A549 (cell line): ENCODE measurements at regions not wholly inside any gene's neighbourhood (a gene's known extent, or its start where the extent isn't known, plus 50 kb on each side); places are given as distances from the start of the nearest gene placed in this dataset.

ENCODE experiments used
- ATAC-seq, 2 experiments: fragments of 200-7000 bp in 1 of 2; fragments of >200 bp in 1 of 2; cut with Nextera tagmentation in 1 of 2; cut with Tn5 transposase in 1 of 2; 3 replicates each; pipeline versions ENCODE4 v1.8.0 to v1.9.1; 2018 to 2020; ENCODE audit warnings: mild to moderate bottlenecking in 1 of 2, moderate library complexity in 1 of 2
- CTCF ChIA-PET: fragments of 300-600 bp; sonication (Branson Sonifier 250); formaldehyde crosslinking; extraction: SDS; loops from one replicate; lab custom pipeline; 2021; ENCODE audit warnings: antibody characterized with exemption, inconsistent platforms; lab: Yijun Ruan, JAX
- POLR2A ChIA-PET: fragments of 350-600 bp; formaldehyde crosslinking; extraction: SDS; loops from one replicate; lab custom pipeline; 2021; ENCODE audit warnings: antibody characterized with exemption, inconsistent platforms; lab: Yijun Ruan, JAX
- DNase-seq, 2 experiments: peaks; one replicate each; pipeline versions ENCODE4 v3.0.0 to v3.0.0-alpha.2; 2011 to 2016; ENCODE audit warnings: low read depth in 1 of 2, low spot score in 1 of 2
- FAIRE-seq: peaks from 2 replicates; lab custom pipeline; 2011; peaks lifted over from hg19 to GRCh38; lab: Jason Lieb, UNC
- H3K27ac ChIP-seq, 2 experiments: fragments of >200 bp; sonication (Bioruptor Twin); formaldehyde crosslinking; 3 replicates each; pipeline ENCODE4 v1.5.1; 2016 to 2017
- H3K4me1 ChIP-seq: fragments of >200 bp; sonication (Bioruptor Twin); formaldehyde crosslinking; 3 replicates; pipeline ENCODE4 v1.6.1; 2016
- H3K4me2 ChIP-seq: fragments of >200 bp; sonication (Bioruptor Twin); formaldehyde crosslinking; 3 replicates; pipeline ENCODE4 v1.6.1; 2016
- H3K4me3 ChIP-seq: fragments of >200 bp; sonication (Bioruptor Twin); formaldehyde crosslinking; 3 replicates; pipeline ENCODE4 v1.5.1; 2016
- H3K9me3 ChIP-seq: fragments of >200 bp; sonication (Bioruptor Twin); formaldehyde crosslinking; 3 replicates; pipeline ENCODE4 v1.6.1; 2016
- CBX8 ChIP-seq: fragments of 200-600 bp; sonication (generic); IDR thresholded peaks from 2 replicates; pipeline ENCODE4 v1.6.1; 2016
- CHD2 ChIP-seq: fragments of 150-350 bp; IDR thresholded peaks from 2 replicates; pipeline ENCODE4 v1.6.1; 2014; ENCODE audit warnings: low read length; ENCODE audit not compliant: partially characterized antibody
- EHF ChIP-seq: fragments of 250-450 bp; sonication (Bioruptor Pico); IDR thresholded peaks from 2 replicates; pipeline ENCODE4 v1.5.0; 2020; ENCODE audit warnings: mild to moderate bottlenecking
- ESRRA ChIP-seq: fragments of 150-350 bp; IDR thresholded peaks from 2 replicates; pipeline ENCODE4 v1.6.1; 2014; ENCODE audit warnings: mild to moderate bottlenecking, low read length, borderline replicate concordance
- FOSB ChIP-seq: fragments of 250-450 bp; sonication (Bioruptor Pico); IDR thresholded peaks from 2 replicates; pipeline ENCODE4 v1.5.0; 2020; ENCODE audit warnings: mild to moderate bottlenecking, moderate library complexity
- FOXS1 ChIP-seq: fragments of 250-450 bp; sonication (Bioruptor Pico); IDR thresholded peaks from 2 replicates; pipeline ENCODE4 v1.5.0; 2020; ENCODE audit warnings: mild to moderate bottlenecking, moderate library complexity
- GATA3 ChIP-seq: IDR thresholded peaks from 2 replicates; pipeline ENCODE4 v1.6.1; 2012; ENCODE audit warnings: borderline replicate concordance
- HDAC2 ChIP-seq: fragments of 200-600 bp; sonication (generic); IDR thresholded peaks from 2 replicates; pipeline ENCODE4 v1.6.1; 2016
- HEYL ChIP-seq: fragments of 250-450 bp; sonication (Bioruptor Pico); IDR thresholded peaks from 2 replicates; pipeline ENCODE4 v1.8.0; 2021; ENCODE audit warnings: mild to moderate bottlenecking, moderate library complexity
- HOXA7 ChIP-seq: fragments of 250-450 bp; sonication (Bioruptor Pico); IDR thresholded peaks from 2 replicates; pipeline ENCODE4 v1.5.0; 2020; ENCODE audit warnings: mild to moderate bottlenecking, moderate library complexity
- HOXB13 ChIP-seq: fragments of 250-450 bp; sonication (Bioruptor Pico); IDR thresholded peaks from 2 replicates; pipeline ENCODE4 v1.5.0; 2020; ENCODE audit warnings: low read depth, mild to moderate bottlenecking, moderate library complexity
- HOXB5 ChIP-seq: fragments of 250-450 bp; sonication (Bioruptor Pico); IDR thresholded peaks from 2 replicates; pipeline ENCODE4 v1.5.0; 2020; ENCODE audit warnings: mild to moderate bottlenecking, moderate library complexity
- KDM5A ChIP-seq: fragments of 200-600 bp; sonication (generic); IDR thresholded peaks from 2 replicates; pipeline ENCODE4 v1.6.1; 2016; ENCODE audit warnings: antibody characterized with exemption, mild to moderate bottlenecking
- MAFK ChIP-seq: fragments of 450-650 bp; IDR thresholded peaks from 2 replicates; pipeline ENCODE4 v1.6.1; 2014; ENCODE audit not compliant: partially characterized antibody
- NFE2L2 ChIP-seq: fragments of 150-350 bp; conservative IDR thresholded peaks from 2 replicates; pipeline ENCODE4 v1.6.1; 2014; ENCODE audit warnings: low read length
- NR3C1 ChIP-seq: fragments of >200 bp; sonication (Bioruptor Twin); formaldehyde crosslinking; IDR thresholded peaks from 3 replicates; pipeline ENCODE4 v1.6.1; 2017
- POLR2A ChIP-seq: IDR thresholded peaks from 2 replicates; pipeline ENCODE4 v1.6.1; 2012; ENCODE audit warnings: mild to moderate bottlenecking, low read length
- RAD21 ChIP-seq, 2 experiments: fragments of >200 bp in 1 of 2; sonication (Bioruptor Twin) in 1 of 2; formaldehyde crosslinking in 1 of 2; IDR thresholded peaks in 1 of 2; conservative IDR thresholded peaks in 1 of 2; 2 replicates in 1 of 2; 3 replicates in 1 of 2; pipeline ENCODE4 v1.6.1; 2012 to 2018; ENCODE audit warnings: inconsistent platforms in 1 of 2
- RARB ChIP-seq: fragments of 250-450 bp; sonication (Bioruptor Pico); IDR thresholded peaks from 2 replicates; pipeline ENCODE4 v1.8.0; 2021; ENCODE audit warnings: mild to moderate bottlenecking, moderate library complexity
- RCOR1 ChIP-seq: fragments of 150-350 bp; IDR thresholded peaks from 2 replicates; pipeline ENCODE4 v1.6.1; 2014; ENCODE audit warnings: antibody characterized with exemption, low read length, low read depth
- RFX5 ChIP-seq: fragments of 450-650 bp; IDR thresholded peaks from 2 replicates; pipeline ENCODE4 v1.7.1; 2014; ENCODE audit warnings: antibody characterized with exemption, mild to moderate bottlenecking, moderate library complexity
- SREBF2 ChIP-seq: fragments of 450-650 bp; IDR thresholded peaks from 2 replicates; pipeline ENCODE4 v1.6.1; 2014; ENCODE audit warnings: mild to moderate bottlenecking, moderate library complexity
- TFCP2L1 ChIP-seq: fragments of 250-450 bp; sonication (Bioruptor Pico); IDR thresholded peaks from 2 replicates; pipeline ENCODE4 v1.5.0; 2021; ENCODE audit warnings: mild to moderate bottlenecking
- TP53 ChIP-seq: fragments of 250-450 bp; sonication (Bioruptor Pico); IDR thresholded peaks from 2 replicates; pipeline ENCODE4 v1.5.0; 2021; ENCODE audit warnings: mild to moderate bottlenecking, moderate library complexity
- WGBS: methylation state at CpG from one replicate; pipeline ENCODE4 v1.1.6; 2017; ENCODE audit errors: missing lambda C conversion rate; 5-methylcytosine and 5-hydroxymethylcytosine counted together
- TF ChIP-seq, protein P1 (sequence below): IDR thresholded peaks from 2 replicates; pipeline ENCODE4 v1.6.1; 2012
- TF ChIP-seq, protein P2 (sequence below): IDR thresholded peaks from 2 replicates; pipeline ENCODE4 v1.6.1; 2012; ENCODE audit warnings: low read depth, borderline replicate concordance
- TF ChIP-seq, protein P3 (sequence below): fragments of 250-450 bp; sonication (Bioruptor Pico); IDR thresholded peaks from 2 replicates; pipeline ENCODE4 v1.5.0; 2021; ENCODE audit warnings: mild to moderate bottlenecking, moderate library complexity, borderline replicate concordance
- TF ChIP-seq, protein P4 (sequence below): fragments of 450-650 bp; IDR thresholded peaks from 2 replicates; pipeline ENCODE4 v1.6.1; 2014; ENCODE audit warnings: antibody characterized with exemption

DNA sequence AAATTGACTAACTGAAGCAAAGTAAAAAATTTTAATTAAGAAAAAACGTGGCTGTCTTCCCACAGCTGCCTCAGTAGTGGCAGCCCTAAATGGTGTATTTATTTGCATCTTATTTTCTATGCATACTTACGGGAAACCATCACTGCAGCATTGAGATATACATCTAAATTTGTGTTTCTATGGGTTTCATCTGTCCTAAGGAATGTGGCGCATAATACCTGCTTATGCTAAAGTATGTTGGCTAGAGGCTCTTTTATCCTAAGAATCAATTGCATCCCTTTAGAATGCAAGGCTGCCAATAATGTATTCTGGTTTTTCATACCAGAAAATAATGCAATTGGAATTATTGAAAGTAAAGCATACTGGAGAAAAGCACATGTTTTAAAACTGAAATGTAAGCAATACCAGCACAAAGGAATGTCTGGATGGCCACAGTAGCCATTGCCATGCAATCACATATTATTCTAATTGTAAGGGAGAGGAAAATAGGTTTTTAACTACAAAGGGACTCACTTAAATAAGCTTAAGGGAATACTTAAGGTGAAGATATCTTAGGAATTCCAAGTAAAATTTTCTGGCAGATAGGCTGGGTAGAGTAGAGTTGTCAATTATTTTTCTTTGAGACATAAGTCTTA lies 834.5 kb upstream of the NECTIN3 start:
- ChIA-PET CTCF (no interaction called here), POLR2A (no interaction called here)
- FAIRE-seq (no peak), DNase-seq (no peak), ATAC-seq (no peak)
- WGBS = 53% methylated on average over 3 of the region's 3 CpGs
- Histone ChIP-seq H3K27ac (no peak overlapping the region), H3K4me3 (no peak overlapping the region), H3K4me1 (no peaks in the 10 kb centered on the region), H3K9me3 (no peaks in the 10 kb centered on the region), H3K4me2 (no peak overlapping the region)
- no peak for TF ChIP-seq RFX5
- no peak for TF ChIP-seq RCOR1
- no peak for TF ChIP-seq HEYL (CRISPR knock-in tag)
- no peak for TF ChIP-seq CHD2
- TF ChIP-seq, protein P1, sequence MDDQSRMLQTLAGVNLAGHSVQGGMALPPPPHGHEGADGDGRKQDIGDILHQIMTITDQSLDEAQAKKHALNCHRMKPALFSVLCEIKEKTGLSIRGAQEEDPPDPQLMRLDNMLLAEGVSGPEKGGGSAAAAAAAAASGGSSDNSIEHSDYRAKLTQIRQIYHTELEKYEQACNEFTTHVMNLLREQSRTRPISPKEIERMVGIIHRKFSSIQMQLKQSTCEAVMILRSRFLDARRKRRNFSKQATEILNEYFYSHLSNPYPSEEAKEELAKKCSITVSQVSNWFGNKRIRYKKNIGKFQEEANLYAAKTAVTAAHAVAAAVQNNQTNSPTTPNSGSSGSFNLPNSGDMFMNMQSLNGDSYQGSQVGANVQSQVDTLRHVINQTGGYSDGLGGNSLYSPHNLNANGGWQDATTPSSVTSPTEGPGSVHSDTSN = no peak
- TF ChIP-seq EHF (CRISPR knock-in tag) = no peak
- TF ChIP-seq POLR2A = no peak
- TF ChIP-seq, protein P2, sequence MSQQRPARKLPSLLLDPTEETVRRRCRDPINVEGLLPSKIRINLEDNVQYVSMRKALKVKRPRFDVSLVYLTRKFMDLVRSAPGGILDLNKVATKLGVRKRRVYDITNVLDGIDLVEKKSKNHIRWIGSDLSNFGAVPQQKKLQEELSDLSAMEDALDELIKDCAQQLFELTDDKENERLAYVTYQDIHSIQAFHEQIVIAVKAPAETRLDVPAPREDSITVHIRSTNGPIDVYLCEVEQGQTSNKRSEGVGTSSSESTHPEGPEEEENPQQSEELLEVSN = no peak
- no peak for TF ChIP-seq SREBF2
- no peak for TF ChIP-seq CBX8

DNA sequence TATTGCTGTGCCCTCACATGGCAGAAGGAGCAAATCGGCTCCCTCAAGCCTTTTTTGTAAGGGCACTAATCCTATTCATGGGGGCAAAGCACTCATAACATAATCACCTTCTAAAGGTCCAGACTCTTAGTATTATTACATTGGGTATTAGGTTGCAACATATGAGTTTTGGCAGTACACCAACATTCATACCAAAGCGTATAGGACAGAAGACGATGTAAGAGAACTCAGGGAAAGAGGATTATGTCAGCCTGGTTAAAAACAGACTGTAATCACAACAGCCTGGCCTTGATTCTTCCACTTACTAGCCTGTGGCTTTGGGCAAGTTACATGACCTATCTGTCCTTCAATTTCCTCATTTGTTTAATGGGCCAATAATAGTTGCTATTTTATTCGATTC lies 828.5 kb upstream of the NECTIN3 start:
- 82% methylated on average over 4 of the region's 4 CpGs for WGBS
- no peaks in the 10 kb centered on the region for H3K4me1 ChIP-seq
- no peak for ATAC-seq
- ChIA-PET CTCF (no interaction called here), POLR2A (no interaction called here)
- H3K4me3 ChIP-seq = no peak overlapping the region
- H3K4me2 ChIP-seq = no peak overlapping the region
- no peak for FAIRE-seq
- H3K27ac ChIP-seq = no peak overlapping the region
- H3K9me3 ChIP-seq = no peaks in the 10 kb centered on the region
- TF ChIP-seq HOXB13 (CRISPR knock-in tag) (no peak), RCOR1 (no peak), GATA3 (no peak)
- TF ChIP-seq, all 56 proteins: peak for 0
- DNase-seq = no peak

DNA sequence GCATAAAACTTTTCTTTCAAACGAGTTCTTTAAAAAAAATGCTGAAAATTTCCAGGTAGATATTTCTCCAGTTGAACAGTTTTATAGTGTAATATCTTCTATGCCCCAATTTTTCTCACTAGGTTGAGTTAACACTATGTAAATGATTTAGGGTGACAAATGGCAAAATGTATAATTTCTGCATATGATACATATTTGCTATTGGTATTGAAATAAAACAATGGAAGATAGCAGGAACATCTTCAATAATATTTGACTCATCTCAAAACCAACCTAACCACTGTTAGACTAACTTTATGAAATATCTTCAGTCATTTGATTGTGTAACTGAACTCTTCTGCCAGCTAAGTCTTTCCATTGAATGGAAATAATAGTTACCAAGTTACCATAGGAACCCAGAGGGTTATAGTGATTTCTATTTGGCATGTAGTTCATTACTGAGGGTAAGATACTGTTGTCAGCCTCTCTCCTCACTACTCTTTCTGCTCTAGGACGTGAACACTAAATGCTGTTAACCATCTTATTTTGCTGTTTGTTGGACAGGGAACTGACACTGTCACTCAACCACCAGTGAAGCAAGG lies 824.7 kb upstream of the NECTIN3 start:
- H3K4me3 ChIP-seq = no peak overlapping the region
- ChIA-PET POLR2A (no interaction called here), CTCF (no interaction called here)
- H3K4me1 ChIP-seq = no peaks in the 10 kb centered on the region
- ATAC-seq (no peak), DNase-seq (no peak)
- no peaks in the 10 kb centered on the region for H3K9me3 ChIP-seq
- no peak overlapping the region for H3K27ac ChIP-seq
- TF ChIP-seq HOXB5 (CRISPR knock-in tag) = no peak
- no peak for TF ChIP-seq RCOR1
- no peak for TF ChIP-seq MAFK
- TF ChIP-seq NFE2L2 = no peak
- no peak for TF ChIP-seq NR3C1
- no peak for TF ChIP-seq FOXS1
- TF ChIP-seq, all 56 proteins: peak for 0
- 9% methylated on average over 2 of the region's 2 CpGs for WGBS
- FAIRE-seq = no peak
- no peak overlapping the region for H3K4me2 ChIP-seq

DNA sequence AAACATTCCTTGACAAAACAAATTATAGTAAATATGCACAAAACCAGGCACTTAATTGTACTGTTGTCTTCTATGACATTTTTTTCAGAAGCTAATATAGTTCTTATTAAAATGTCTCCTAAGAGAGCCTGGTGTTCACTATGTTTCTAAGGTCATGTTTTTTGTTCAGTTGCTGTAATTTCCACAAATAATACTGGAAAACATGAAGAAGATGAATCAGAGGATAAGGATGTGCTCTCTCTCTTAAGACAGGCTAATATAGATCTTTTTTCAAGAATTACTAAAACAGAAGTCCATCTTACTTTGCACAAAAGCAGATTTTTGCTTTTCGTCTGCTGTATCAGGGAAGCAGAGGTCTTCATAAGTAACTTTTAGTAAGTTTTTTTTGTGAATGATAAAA lies 823.0 kb upstream of the NECTIN3 start:
- H3K9me3 ChIP-seq = no peaks in the 10 kb centered on the region
- CTCF ChIA-PET = interaction anchor here (1.0 kb wide), 1 partner anchor 832 kb away, joined by 5 read pairs; no protein-coding TSS in a partner anchor
- no peaks in the 10 kb centered on the region for H3K4me1 ChIP-seq
- FAIRE-seq (no peak), ATAC-seq (no peak), DNase-seq (no peak)
- no peak overlapping the region for H3K4me3 ChIP-seq
- WGBS = 83% methylated on average over 1 of the region's 1 CpG
- POLR2A ChIA-PET = no interaction called here
- H3K27ac ChIP-seq = no peak overlapping the region
- H3K4me2 ChIP-seq = no peak overlapping the region
- TF ChIP-seq KDM5A (no peak), ESRRA (no peak), POLR2A (no peak), TFCP2L1 (CRISPR knock-in tag) (no peak), HOXB13 (CRISPR knock-in tag) (no peak), RARB (CRISPR knock-in tag) (no peak), TP53 (no peak), HDAC2 (no peak), FOSB (CRISPR knock-in tag) (no peak), RCOR1 (no peak), HOXA7 (no peak), RAD21 (conservative IDR thresholded peaks at IDR 0.05 in 1 of 2, IDR thresholded peaks at IDR 0.05 in 1 of 2) (no peak), HEYL (CRISPR knock-in tag) (no peak)
- TF ChIP-seq, protein P3, sequence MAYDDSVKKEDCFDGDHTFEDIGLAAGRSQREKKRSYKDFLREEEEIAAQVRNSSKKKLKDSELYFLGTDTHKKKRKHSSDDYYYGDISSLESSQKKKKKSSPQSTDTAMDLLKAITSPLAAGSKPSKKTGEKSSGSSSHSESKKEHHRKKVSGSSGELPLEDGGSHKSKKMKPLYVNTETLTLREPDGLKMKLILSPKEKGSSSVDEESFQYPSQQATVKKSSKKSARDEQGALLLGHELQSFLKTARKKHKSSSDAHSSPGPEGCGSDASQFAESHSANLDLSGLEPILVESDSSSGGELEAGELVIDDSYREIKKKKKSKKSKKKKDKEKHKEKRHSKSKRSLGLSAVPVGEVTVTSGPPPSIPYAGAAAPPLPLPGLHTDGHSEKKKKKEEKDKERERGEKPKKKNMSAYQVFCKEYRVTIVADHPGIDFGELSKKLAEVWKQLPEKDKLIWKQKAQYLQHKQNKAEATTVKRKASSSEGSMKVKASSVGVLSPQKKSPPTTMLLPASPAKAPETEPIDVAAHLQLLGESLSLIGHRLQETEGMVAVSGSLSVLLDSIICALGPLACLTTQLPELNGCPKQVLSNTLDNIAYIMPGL = no peak
- TF ChIP-seq, protein P4, sequence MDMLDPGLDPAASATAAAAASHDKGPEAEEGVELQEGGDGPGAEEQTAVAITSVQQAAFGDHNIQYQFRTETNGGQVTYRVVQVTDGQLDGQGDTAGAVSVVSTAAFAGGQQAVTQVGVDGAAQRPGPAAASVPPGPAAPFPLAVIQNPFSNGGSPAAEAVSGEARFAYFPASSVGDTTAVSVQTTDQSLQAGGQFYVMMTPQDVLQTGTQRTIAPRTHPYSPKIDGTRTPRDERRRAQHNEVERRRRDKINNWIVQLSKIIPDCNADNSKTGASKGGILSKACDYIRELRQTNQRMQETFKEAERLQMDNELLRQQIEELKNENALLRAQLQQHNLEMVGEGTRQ = no peak
- TF ChIP-seq, protein P2 = no peak
